HG02981 (cell line): ENCODE measurements at regions not wholly inside any gene's neighbourhood (a gene's known extent, or its start where the extent isn't known, plus 50 kb on each side); places are given as distances from the start of the nearest gene placed in this dataset.

Experiments
- ATAC-seq: cut with Tn5 transposase; IDR thresholded peaks from one replicate; pipeline ENCODE4 v1.9.1; 2021; ENCODE audit warnings: mild to moderate bottlenecking, moderate library complexity; ENCODE audit not compliant: unreplicated experiment

DNA sequence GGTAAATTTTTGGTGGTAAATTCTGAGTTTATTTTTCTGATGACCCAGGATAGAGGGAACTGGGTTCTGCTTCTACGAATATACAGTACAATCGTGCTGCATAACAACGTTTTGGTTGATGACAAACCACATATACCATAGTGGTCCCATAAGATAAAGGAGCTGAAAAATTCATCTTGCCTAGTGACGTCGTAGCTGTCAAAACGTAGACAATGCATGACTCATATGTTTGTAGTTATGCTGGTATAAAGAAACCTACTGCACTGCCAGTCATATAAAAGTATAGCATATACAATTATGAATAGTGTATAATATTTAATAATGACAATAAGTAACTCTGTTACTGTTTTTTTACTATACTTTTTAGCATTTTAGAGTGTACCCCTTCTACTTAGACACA lies 244.0 kb downstream of the GAS1 start:
- ATAC-seq, result no peak

DNA sequence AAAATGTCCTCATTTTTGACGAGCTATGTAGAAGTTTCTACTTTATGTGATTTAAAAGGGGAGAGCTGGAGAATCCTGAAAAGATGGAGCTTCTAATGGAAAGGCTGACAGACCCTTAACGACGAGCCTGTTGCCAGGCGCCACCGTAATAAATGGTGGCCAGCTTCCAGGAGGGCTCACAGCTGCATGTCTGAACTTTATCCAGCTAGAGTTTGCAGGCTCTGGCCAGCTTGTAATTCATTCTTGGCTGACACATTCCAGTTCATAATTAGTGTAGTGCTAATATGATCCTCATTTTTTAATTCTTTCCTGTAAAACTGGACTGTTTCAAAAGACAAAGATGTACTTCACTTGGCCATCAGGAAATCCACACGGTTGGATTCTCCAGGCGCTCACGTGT lies 246.7 kb downstream of the GAS1 start:
- ATAC-seq, result no peak

- ATAC-seq, result no peak
Observed at GRCh38 chr9:86697999-86698398, 249.3 kb downstream of the GAS1 start.

DNA sequence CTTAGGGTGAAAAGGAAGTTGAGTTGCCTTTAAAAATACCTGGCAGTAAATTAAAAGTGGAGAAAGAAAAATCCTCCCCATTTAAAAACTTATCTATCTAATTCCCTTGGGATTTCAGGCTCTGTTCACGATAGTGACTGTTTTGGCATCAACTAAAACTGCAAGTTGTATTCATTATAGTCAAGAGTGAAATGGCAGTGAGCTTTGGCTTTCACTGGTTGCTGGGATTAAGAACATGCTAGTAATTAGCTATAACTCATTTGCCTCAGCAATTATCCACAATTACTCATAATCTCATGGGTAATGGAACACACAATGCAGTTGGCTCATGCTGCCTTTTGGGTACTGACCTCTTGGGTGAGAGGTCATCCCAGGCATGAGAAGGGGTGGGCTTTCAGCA lies 250.1 kb downstream of the GAS1 start:
- no peak for ATAC-seq

GRCh38 chr9:86695910-86696424 lies 251.3 kb downstream of the GAS1 start:
- ATAC-seq, result no peak

GRCh38 chr9:86690034-86690433 lies 257.3 kb downstream of the GAS1 start:
- ATAC-seq, result no peak

GRCh38 chr9:86687788-86688187 lies 259.5 kb downstream of the GAS1 start:
- ATAC-seq, result no peak

DNA sequence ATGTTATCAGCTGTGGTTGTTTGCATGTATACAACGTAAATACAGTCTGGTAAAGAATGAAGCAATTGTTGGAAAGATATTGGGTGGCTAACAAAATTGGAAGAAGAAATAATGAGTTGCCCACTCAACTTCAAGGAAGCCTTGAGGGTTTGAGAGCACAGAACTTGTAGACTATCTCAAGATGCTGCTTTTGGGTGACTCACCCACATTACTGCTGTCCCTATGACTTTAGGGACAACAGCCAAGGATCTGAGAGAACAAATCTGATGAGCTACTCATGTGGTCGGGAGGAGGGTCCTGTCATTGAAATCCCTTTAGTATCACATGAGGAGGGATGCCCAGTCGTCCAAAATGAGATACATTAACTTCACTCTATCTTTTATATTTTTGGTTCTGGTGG lies 261.8 kb downstream of the GAS1 start:
- no peak for ATAC-seq

- ATAC-seq, result no peak
Observed at GRCh38 chr9:86684148-86684547, 263.2 kb downstream of the GAS1 start.

GRCh38 chr9:86682240-86682639 lies 265.1 kb downstream of the GAS1 start:
- ATAC-seq, result no peak

DNA sequence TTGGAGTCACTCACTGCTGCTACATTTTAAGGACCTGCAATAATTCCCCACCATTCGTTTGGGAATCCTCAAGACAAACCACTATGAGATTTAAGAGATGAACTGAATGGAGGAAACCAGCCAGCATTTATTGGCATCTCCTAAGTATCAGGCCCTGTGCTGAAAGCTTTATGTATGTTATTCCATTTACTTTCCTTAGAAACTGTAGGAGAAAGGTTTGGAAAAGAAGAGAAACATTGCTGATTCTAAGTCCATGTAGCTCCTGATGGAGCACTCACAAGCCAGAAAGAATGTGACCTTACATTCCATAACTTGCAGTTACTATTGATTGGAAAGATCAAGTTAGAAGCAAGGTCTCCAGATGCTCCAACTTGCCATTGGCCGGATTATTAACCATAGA lies 267.4 kb downstream of the GAS1 start:
- ATAC-seq, result no peak

GRCh38 chr9:86676396-86676795 lies 270.9 kb downstream of the GAS1 start:
- ATAC-seq, result no peak

DNA sequence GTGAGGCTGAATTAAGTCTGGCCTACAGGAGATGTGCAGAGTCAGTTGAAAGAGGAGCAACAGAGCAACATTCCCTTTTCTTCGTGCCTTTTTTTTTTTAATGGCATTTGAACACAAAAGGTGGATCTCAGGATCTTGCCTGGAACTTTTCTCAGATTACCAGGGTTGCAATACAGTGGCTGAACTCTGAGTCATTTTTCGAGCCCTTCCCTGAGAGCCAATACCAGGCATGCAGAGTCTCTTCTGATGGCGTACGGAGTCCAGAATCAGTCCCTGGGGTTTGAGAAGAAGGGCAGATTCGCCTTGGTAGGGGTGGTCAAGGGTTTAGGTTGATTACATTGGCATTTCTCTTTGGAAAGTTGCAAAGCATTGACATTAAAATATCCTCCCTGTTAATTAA lies 271.5 kb downstream of the GAS1 start:
- no peak for ATAC-seq

DNA sequence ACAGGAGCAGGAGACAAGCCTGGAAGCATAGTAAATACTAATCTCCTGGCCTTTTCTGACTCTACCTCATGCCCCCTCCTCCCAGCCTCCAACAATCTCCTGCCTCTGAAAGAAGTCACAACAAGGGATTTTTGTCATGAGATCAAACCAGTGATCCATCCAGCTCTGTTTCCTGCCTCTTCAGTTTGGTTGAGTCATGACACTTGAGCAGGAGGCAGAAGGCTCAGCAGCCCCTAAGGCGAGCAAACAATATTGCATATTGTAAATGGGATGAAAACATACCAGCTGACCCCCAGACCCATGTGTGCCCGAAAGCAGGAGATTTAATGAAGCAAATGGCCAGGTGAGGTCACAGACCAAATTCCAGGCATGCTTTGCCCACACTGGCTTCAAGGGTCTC lies 272.8 kb downstream of the GAS1 start:
- ATAC-seq, result no peak

- ATAC-seq, result no peak
Observed at GRCh38 chr9:86672966-86673365, 274.3 kb downstream of the GAS1 start.

- no peak for ATAC-seq
Observed at GRCh38 chr9:86672301-86672700, 275.0 kb downstream of the GAS1 start.

GRCh38 chr9:86671018-86671417 lies 276.3 kb downstream of the GAS1 start:
- no peak for ATAC-seq

GRCh38 chr9:86670536-86670935 lies 276.8 kb downstream of the GAS1 start:
- ATAC-seq, result no peak

- no peak for ATAC-seq
Observed at GRCh38 chr9:86670076-86670475, 277.2 kb downstream of the GAS1 start.

- ATAC-seq, result no peak
Observed at GRCh38 chr9:86669422-86669821, 277.9 kb downstream of the GAS1 start.

GRCh38 chr9:86668488-86668887 lies 278.8 kb downstream of the GAS1 start:
- ATAC-seq, result no peak

DNA sequence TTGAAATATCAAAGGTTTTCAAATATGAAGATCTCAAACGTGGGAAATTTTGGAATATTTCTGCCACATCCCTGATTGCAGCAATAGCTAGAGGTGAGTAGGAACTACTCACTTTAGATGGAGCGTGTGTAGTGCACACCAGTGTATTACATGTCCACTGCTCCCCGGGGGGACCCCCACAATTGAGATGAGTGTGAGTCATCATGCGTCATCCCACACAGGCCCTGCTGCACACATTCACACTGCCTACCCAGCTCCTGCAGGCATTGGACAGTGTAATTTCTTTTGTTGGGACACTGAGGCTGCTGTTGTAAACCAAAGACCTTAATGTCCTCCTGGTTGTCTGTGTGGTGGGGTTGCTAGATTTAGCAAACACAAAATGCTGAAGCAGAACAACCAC lies 280.0 kb downstream of the GAS1 start:
- no peak for ATAC-seq

- no peak for ATAC-seq
Observed at GRCh38 chr9:86665416-86665815, 281.9 kb downstream of the GAS1 start.

DNA sequence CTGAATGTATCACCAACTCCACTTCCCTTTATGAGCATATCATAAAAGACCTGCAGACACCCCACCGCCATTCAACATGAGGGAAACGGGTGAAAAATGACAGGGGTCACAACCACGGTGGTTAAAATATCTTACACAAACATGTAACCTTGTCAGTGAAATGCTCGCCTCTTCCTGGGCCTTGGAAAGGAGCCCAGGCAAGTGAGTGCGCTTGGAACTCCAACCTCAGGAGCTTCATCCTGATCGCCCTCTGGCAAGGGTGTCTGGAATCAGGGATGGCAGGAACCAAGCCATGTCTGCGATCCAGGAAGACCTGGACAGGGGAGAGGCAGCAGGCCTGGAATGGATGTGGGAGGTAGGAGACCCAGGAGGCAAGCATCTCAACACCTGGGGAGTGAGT lies 282.7 kb downstream of the GAS1 start:
- ATAC-seq, result no peak
